Ovary (tissue), 3 donors: ENCODE measurements at regions not wholly inside any gene's neighbourhood (a gene's known extent, or its start where the extent isn't known, plus 50 kb on each side); places are given as distances from the start of the nearest gene placed in this dataset.

Experiments used
- EP300 ChIP-seq: sonication (generic); formaldehyde crosslinking; IDR thresholded peaks from one replicate; pipeline ENCODE4 v1.6.1; 2017; ENCODE audit warnings: antibody characterized with exemption
- POLR2A ChIP-seq: fragments of 450-650 bp; IDR thresholded peaks from one replicate; pipeline ENCODE4 v1.6.1; 2017; ENCODE audit warnings: antibody characterized with exemption, mild to moderate bottlenecking, moderate library complexity
- TF ChIP-seq, protein P1 (sequence below), 3 donors: fragments of 450-650 bp in 2 of 3; fragments of 200-600 bp in 1 of 3; IDR thresholded peaks; one replicate each; pipeline versions ENCODE4 v1.5.1 to v1.8.0; 2016 to 2022; ENCODE audit warnings: antibody characterized with exemption in 3 of 3, mild to moderate bottlenecking in 1 of 3
- donor health status: DM: no; HTN: no; CAD: no.

DNA sequence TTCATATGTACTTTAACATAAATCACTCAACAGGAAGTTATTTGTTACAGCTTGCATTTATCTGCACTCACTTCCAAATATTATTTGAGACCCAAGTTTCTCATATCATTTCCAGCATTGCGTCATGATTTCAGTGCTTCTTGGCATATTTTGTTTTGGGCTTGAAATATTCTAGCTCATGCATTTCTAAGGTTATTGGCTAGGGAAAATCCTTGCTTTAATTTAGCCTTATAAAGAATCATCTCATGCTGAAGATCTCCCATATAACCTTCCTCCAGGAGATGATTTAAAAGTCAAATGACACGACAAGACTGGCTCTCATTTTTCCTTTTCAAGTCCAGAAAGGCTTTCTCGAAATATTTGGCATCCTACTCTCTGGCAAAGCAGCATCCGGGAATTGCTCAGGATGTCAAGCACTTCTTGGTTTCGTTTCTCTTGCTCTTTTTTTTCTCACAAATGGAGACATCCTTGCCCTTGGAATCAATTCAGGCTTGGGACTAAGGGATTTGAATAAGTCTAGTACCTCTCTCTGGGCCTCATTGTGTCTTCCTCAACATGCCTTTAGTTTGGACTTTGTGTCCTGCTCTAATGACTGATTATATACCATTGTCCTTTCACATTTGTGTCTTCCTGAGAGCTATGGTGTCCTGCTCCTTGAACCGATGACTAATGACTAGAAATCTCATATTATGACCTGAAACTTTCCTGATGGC lies 295.0 kb downstream of the RMST start:
- TF ChIP-seq, protein P1, sequence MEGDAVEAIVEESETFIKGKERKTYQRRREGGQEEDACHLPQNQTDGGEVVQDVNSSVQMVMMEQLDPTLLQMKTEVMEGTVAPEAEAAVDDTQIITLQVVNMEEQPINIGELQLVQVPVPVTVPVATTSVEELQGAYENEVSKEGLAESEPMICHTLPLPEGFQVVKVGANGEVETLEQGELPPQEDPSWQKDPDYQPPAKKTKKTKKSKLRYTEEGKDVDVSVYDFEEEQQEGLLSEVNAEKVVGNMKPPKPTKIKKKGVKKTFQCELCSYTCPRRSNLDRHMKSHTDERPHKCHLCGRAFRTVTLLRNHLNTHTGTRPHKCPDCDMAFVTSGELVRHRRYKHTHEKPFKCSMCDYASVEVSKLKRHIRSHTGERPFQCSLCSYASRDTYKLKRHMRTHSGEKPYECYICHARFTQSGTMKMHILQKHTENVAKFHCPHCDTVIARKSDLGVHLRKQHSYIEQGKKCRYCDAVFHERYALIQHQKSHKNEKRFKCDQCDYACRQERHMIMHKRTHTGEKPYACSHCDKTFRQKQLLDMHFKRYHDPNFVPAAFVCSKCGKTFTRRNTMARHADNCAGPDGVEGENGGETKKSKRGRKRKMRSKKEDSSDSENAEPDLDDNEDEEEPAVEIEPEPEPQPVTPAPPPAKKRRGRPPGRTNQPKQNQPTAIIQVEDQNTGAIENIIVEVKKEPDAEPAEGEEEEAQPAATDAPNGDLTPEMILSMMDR (IDR thresholded peaks at IDR 0.05), result no peak
- TF ChIP-seq POLR2A, result no peak
- no peak for TF ChIP-seq EP300
